HUES64 (cell line): ENCODE measurements at regions not wholly inside any gene's neighbourhood (a gene's known extent, or its start where the extent isn't known, plus 50 kb on each side); places are given as distances from the start of the nearest gene placed in this dataset.
"Not testable (repeated sequence)": the region's sequence is repeated elsewhere in the genome, so short reads cannot be mapped to it uniquely, and the experiment has no call there.

Source experiments
- H3K27ac ChIP-seq: 2 replicates; pipeline ENCODE4 v1.7.0; 2013; ENCODE audit warnings: low read depth, low read length, inconsistent platforms
- H3K27me3 ChIP-seq: 2 replicates; pipeline ENCODE4 v1.6.1; 2013; ENCODE audit warnings: mild to moderate bottlenecking, low read length; ENCODE audit not compliant: insufficient read depth
- H3K36me3 ChIP-seq: 2 replicates; pipeline ENCODE4 v1.6.1; 2013; ENCODE audit warnings: mild to moderate bottlenecking, low read length; ENCODE audit not compliant: insufficient read depth
- H3K4me1 ChIP-seq: 2 replicates; pipeline ENCODE4 v1.6.1; 2013; ENCODE audit warnings: mild to moderate bottlenecking, low read length, moderate library complexity; ENCODE audit not compliant: insufficient read depth
- H3K4me3 ChIP-seq: 2 replicates; pipeline ENCODE4 v1.5.1; 2013; ENCODE audit warnings: mild to moderate bottlenecking, low read length, moderate library complexity
- H3K9ac ChIP-seq: 2 replicates; pipeline ENCODE4 v1.6.1; 2013; ENCODE audit warnings: mild to moderate bottlenecking, low read depth, low read length
- H3K9me3 ChIP-seq: 2 replicates; pipeline ENCODE4 v1.6.1; 2013; ENCODE audit warnings: low read depth, low read length; ENCODE audit not compliant: insufficient read depth
- WGBS: fragments of 150-250, 120-280 bp; methylation state at CpG from one replicate; pipeline ENCODE4 v1.1.7; 2013; ENCODE audit warnings: missing lambda C conversion rate; 5-methylcytosine and 5-hydroxymethylcytosine counted together

GRCh38 chr2:201946746-201947145 lies 86.9 kb upstream of the FZD7 start:
- H3K9ac ChIP-seq, H3K27me3 ChIP-seq, H3K27ac ChIP-seq, H3K9me3 ChIP-seq, H3K4me3 ChIP-seq, H3K36me3 ChIP-seq: not testable (repeated sequence)
- H3K4me1 ChIP-seq = peaks cover 29% of the 10 kb centered on the region
- 71% methylated on average over 5 of the region's 5 CpGs for WGBS

GRCh38 chr2:201947287-201947686 lies 86.4 kb upstream of the FZD7 start:
- Histone ChIP-seq H3K4me3 (no peak overlapping the region), H3K27ac (no peak overlapping the region), H3K9me3 (no peaks in the 10 kb centered on the region), H3K27me3 (no peaks in the 10 kb centered on the region), H3K36me3 (no peaks in the 10 kb centered on the region), H3K9ac (no peak overlapping the region), H3K4me1 (peaks cover 34% of the 10 kb centered on the region)

- Histone ChIP-seq H3K9me3 (no peaks in the 10 kb centered on the region), H3K4me3 (peak overlapping the region; percentile 26; the same call in 1 of the 2 replicates), H3K27me3 (no peaks in the 10 kb centered on the region), H3K36me3 (no peaks in the 10 kb centered on the region), H3K4me1 (peaks cover 47% of the 10 kb centered on the region), H3K9ac (peak overlapping the region; percentile 34), H3K27ac (peak overlapping the region; percentile 94)
- WGBS = 6% methylated on average over 22 of the region's 22 CpGs
These were observed 84.3 kb upstream of the FZD7 start for GRCh38 chr2:201949181-201949926.

- Histone ChIP-seq H3K27me3 (no peaks in the 10 kb centered on the region), H3K27ac (peak overlapping the region; percentile 94), H3K9ac (peak overlapping the region; percentile 34; the same call in 1 of the 2 replicates), H3K9me3 (no peaks in the 10 kb centered on the region), H3K36me3 (no peaks in the 10 kb centered on the region), H3K4me1 (peaks cover 47% of the 10 kb centered on the region), H3K4me3 (no peak overlapping the region)
- 50% methylated on average over 8 of the region's 8 CpGs for WGBS
These were observed 83.8 kb upstream of the FZD7 start for GRCh38 chr2:201949927-201950246.

GRCh38 chr2:201950606-201951005 lies 83.0 kb upstream of the FZD7 start:
- Histone ChIP-seq H3K27ac (peak overlapping the region; percentile 94; the same call in 1 of the 2 replicates), H3K4me1 (peaks cover 47% of the 10 kb centered on the region), H3K4me3 (no peak overlapping the region), H3K9ac (no peak overlapping the region), H3K36me3 (no peaks in the 10 kb centered on the region), H3K9me3 (no peaks in the 10 kb centered on the region), H3K27me3 (no peaks in the 10 kb centered on the region)
- WGBS = 82% methylated on average over 6 of the region's 6 CpGs

GRCh38 chr2:201952187-201952586 lies 81.5 kb upstream of the FZD7 start:
- Histone ChIP-seq H3K27me3 (no peaks in the 10 kb centered on the region), H3K9ac (no peak overlapping the region), H3K27ac (0 out of 2 replicates have a peak overlapping the region, but pooled peaks have one; percentile 13), H3K36me3 (no peaks in the 10 kb centered on the region), H3K9me3 (no peaks in the 10 kb centered on the region), H3K4me3 (no peak overlapping the region), H3K4me1 (peaks cover 39% of the 10 kb centered on the region)
- 27% methylated on average over 5 of the region's 5 CpGs for WGBS

- H3K4me3 ChIP-seq = no peak overlapping the region
- no peaks in the 10 kb centered on the region for H3K27me3 ChIP-seq
- no peak overlapping the region for H3K9ac ChIP-seq
- H3K4me1 ChIP-seq = peaks cover 36% of the 10 kb centered on the region
- H3K27ac ChIP-seq = no peak overlapping the region
- WGBS = 78% methylated on average over 4 of the region's 4 CpGs
- H3K36me3 ChIP-seq = no peaks in the 10 kb centered on the region
- no peaks in the 10 kb centered on the region for H3K9me3 ChIP-seq
These were observed 80.3 kb upstream of the FZD7 start for GRCh38 chr2:201953396-201953795.

GRCh38 chr2:201953880-201954279 lies 79.8 kb upstream of the FZD7 start:
- H3K4me1 ChIP-seq = peaks cover 31% of the 10 kb centered on the region
- no peak overlapping the region for H3K9ac ChIP-seq
- no peak overlapping the region for H3K4me3 ChIP-seq
- no peaks in the 10 kb centered on the region for H3K27me3 ChIP-seq
- no peak overlapping the region for H3K27ac ChIP-seq
- H3K9me3 ChIP-seq = no peaks in the 10 kb centered on the region
- no peaks in the 10 kb centered on the region for H3K36me3 ChIP-seq
- WGBS = 80% methylated on average over 4 of the region's 4 CpGs

GRCh38 chr2:201955231-201955630 lies 78.4 kb upstream of the FZD7 start:
- no peaks in the 10 kb centered on the region for H3K27me3 ChIP-seq
- H3K9ac ChIP-seq = no peak overlapping the region
- H3K36me3 ChIP-seq = no peaks in the 10 kb centered on the region
- no peak overlapping the region for H3K4me3 ChIP-seq
- H3K9me3 ChIP-seq = no peaks in the 10 kb centered on the region
- no peak overlapping the region for H3K27ac ChIP-seq
- H3K4me1 ChIP-seq = peaks cover 25% of the 10 kb centered on the region
- WGBS = 91% methylated on average over 5 of the region's 5 CpGs

GRCh38 chr2:201955702-201956141 lies 77.9 kb upstream of the FZD7 start:
- no peak overlapping the region for H3K27ac ChIP-seq
- 96% methylated on average over 4 of the region's 4 CpGs for WGBS
- no peaks in the 10 kb centered on the region for H3K36me3 ChIP-seq
- no peaks in the 10 kb centered on the region for H3K9me3 ChIP-seq
- H3K27me3 ChIP-seq = no peaks in the 10 kb centered on the region
- H3K9ac ChIP-seq = no peak overlapping the region
- H3K4me1 ChIP-seq = peaks cover 26% of the 10 kb centered on the region
- no peak overlapping the region for H3K4me3 ChIP-seq

- H3K4me3 ChIP-seq = no peak overlapping the region
- WGBS = 95% methylated on average over 7 of the region's 7 CpGs
- no peaks in the 10 kb centered on the region for H3K36me3 ChIP-seq
- H3K9me3 ChIP-seq = no peaks in the 10 kb centered on the region
- peaks cover 26% of the 10 kb centered on the region for H3K4me1 ChIP-seq
- no peak overlapping the region for H3K9ac ChIP-seq
- H3K27me3 ChIP-seq = no peaks in the 10 kb centered on the region
- H3K27ac ChIP-seq = no peak overlapping the region
These were observed 77.3 kb upstream of the FZD7 start for GRCh38 chr2:201956361-201956760.

- H3K9me3 ChIP-seq = no peaks in the 10 kb centered on the region
- H3K27me3 ChIP-seq = no peaks in the 10 kb centered on the region
- 100% methylated on average over 1 of the region's 1 CpG for WGBS
- H3K27ac ChIP-seq = no peak overlapping the region
- peaks cover 22% of the 10 kb centered on the region for H3K4me1 ChIP-seq
- H3K36me3 ChIP-seq = no peaks in the 10 kb centered on the region
- H3K9ac ChIP-seq = no peak overlapping the region
- no peak overlapping the region for H3K4me3 ChIP-seq
These were observed 76.6 kb upstream of the FZD7 start for GRCh38 chr2:201957091-201957490.
